ENCODE measurements at regions not wholly inside any gene's neighbourhood (a gene's known extent, or its start where the extent isn't known, plus 50 kb on each side); places are given as distances from the start of the nearest gene placed in this dataset.

- no peak for DNase-seq
Observed at GRCh38 chr1:79117376-79117775, 110.8 kb upstream of the ADGRL4 start.

GRCh38 chr1:79113836-79114235, 107.3 kb upstream of the ADGRL4 start:
- DNase-seq: no peak

- no peak for DNase-seq
Observed at GRCh38 chr1:79110749-79111148, 104.2 kb upstream of the ADGRL4 start.

GRCh38 chr1:79109445-79109844, 102.9 kb upstream of the ADGRL4 start:
- DNase-seq: no peak

- no peak for DNase-seq
Observed at GRCh38 chr1:79105500-79105899, 99.0 kb upstream of the ADGRL4 start.

GRCh38 chr1:79104617-79105016, 98.1 kb upstream of the ADGRL4 start:
- no peak for DNase-seq

GRCh38 chr1:79100385-79100784, 93.9 kb upstream of the ADGRL4 start:
- DNase-seq: no peak

GRCh38 chr1:79090985-79091384, 84.5 kb upstream of the ADGRL4 start:
- DNase-seq: no peak

GRCh38 chr1:79089946-79090345, 83.4 kb upstream of the ADGRL4 start:
- DNase-seq: no peak

- no peak for DNase-seq
Observed at GRCh38 chr1:79082233-79082632, 75.7 kb upstream of the ADGRL4 start.

- no peak for DNase-seq
Observed at GRCh38 chr1:79079770-79080169, 73.2 kb upstream of the ADGRL4 start.

GRCh38 chr1:79074975-79075374, 68.4 kb upstream of the ADGRL4 start:
- no peak for DNase-seq

- DNase-seq: no peak
Observed at GRCh38 chr1:79069828-79070227, 63.3 kb upstream of the ADGRL4 start.

- no peak for DNase-seq
Observed at GRCh38 chr1:79059341-79059740, 52.8 kb upstream of the ADGRL4 start.
